COR-L47 (cell line): ENCODE measurements at regions not wholly inside any gene's neighbourhood (a gene's known extent, or its start where the extent isn't known, plus 50 kb on each side); places are given as distances from the start of the nearest gene placed in this dataset.

Experiments used
- DNase-seq: peaks from one replicate; lab custom pipeline; 2025; lab: John Stamatoyannopoulos, UW

GRCh38 chr1:223445402-223445801, 52.2 kb downstream of the CCDC185 start:
- DNase-seq = no peak

GRCh38 chr1:223453902-223454301, 60.7 kb downstream of the CCDC185 start:
- no peak for DNase-seq

GRCh38 chr1:223454959-223455358, 61.7 kb downstream of the CCDC185 start:
- no peak for DNase-seq

- DNase-seq = no peak
These were observed 62.3 kb downstream of the CCDC185 start for GRCh38 chr1:223455470-223455869.

GRCh38 chr1:223456747-223457146, 63.5 kb downstream of the CCDC185 start:
- no peak for DNase-seq

- no peak for DNase-seq
These were observed 67.5 kb downstream of the CCDC185 start for GRCh38 chr1:223460566-223461189.

GRCh38 chr1:223462047-223462630, 68.9 kb downstream of the CCDC185 start:
- DNase-seq = peak; percentile 2

- no peak for DNase-seq
These were observed 69.7 kb downstream of the CCDC185 start for GRCh38 chr1:223462866-223463404.

- DNase-seq = no peak
These were observed 72.9 kb downstream of the CCDC185 start for GRCh38 chr1:223466151-223466550.

- no peak for DNase-seq
These were observed 78.4 kb downstream of the CCDC185 start for GRCh38 chr1:223471566-223471965.

- no peak for DNase-seq
These were observed 78.8 kb downstream of the CCDC185 start for GRCh38 chr1:223472057-223472456.

GRCh38 chr1:223473601-223474344, 80.6 kb downstream of the CCDC185 start:
- DNase-seq = no peak

GRCh38 chr1:223474804-223475203, 81.6 kb downstream of the CCDC185 start:
- DNase-seq = no peak

- no peak for DNase-seq
These were observed 84.2 kb downstream of the CCDC185 start for GRCh38 chr1:223477456-223477855.

- DNase-seq = no peak
These were observed 85.4 kb downstream of the CCDC185 start for GRCh38 chr1:223478606-223479005.

GRCh38 chr1:223479261-223479660, 86.0 kb downstream of the CCDC185 start:
- DNase-seq = no peak

- DNase-seq = peak; percentile 74
These were observed 86.7 kb downstream of the CCDC185 start for GRCh38 chr1:223479718-223480425.

GRCh38 chr1:223482132-223482531, 88.9 kb downstream of the CCDC185 start:
- DNase-seq = no peak

GRCh38 chr1:223482766-223483165, 89.6 kb downstream of the CCDC185 start:
- no peak for DNase-seq

- no peak for DNase-seq
These were observed 90.3 kb downstream of the CCDC185 start for GRCh38 chr1:223483511-223483910.

- DNase-seq = peak; percentile 44
These were observed 93.2 kb downstream of the CCDC185 start for GRCh38 chr1:223486366-223486765.
